CD14-positive monocyte (primary cell): ENCODE measurements at regions not wholly inside any gene's neighbourhood (a gene's known extent, or its start where the extent isn't known, plus 50 kb on each side); places are given as distances from the start of the nearest gene placed in this dataset.

Experiments
- DNase-seq, 3 donors: peaks; one replicate each; pipeline ENCODE4 v3.0.0-alpha.2; 2011 to 2022
- H2AFZ ChIP-seq: 2 replicates; pipeline ENCODE4 v1.6.0; 2012; ENCODE audit warnings: mild to moderate bottlenecking, low read depth, low read length, inconsistent platforms; ENCODE audit not compliant: insufficient read depth, poor library complexity, severe bottlenecking
- H3K27ac ChIP-seq, 2 donors: 1 replicate in 1 of 2; 2 replicates in 1 of 2; pipeline ENCODE4 v1.5.1; 2012 to 2013; ENCODE audit warnings: low read length in 2 of 2, control low read depth in 1 of 2, inconsistent platforms in 1 of 2, low read depth in 1 of 2, mild to moderate bottlenecking in 1 of 2
- H3K27me3 ChIP-seq, 2 donors: one replicate each; pipeline versions ENCODE4 v1.6.0 to v1.6.1; 2011 to 2013; ENCODE audit warnings: low read length in 2 of 2; ENCODE audit not compliant: control insufficient read depth in 2 of 2, insufficient read depth in 2 of 2
- H3K36me3 ChIP-seq, 2 donors: replicated peaks in 1 of 2; 1 replicate in 1 of 2; 2 replicates in 1 of 2; pipeline versions ENCODE4 v1.5.1 to v1.6.1; 2012 to 2013; ENCODE audit warnings: low read length in 2 of 2, control low read depth in 1 of 2, inconsistent platforms in 1 of 2, mild to moderate bottlenecking in 1 of 2; ENCODE audit not compliant: insufficient read depth in 2 of 2, control insufficient read depth in 1 of 2
- H3K4me1 ChIP-seq, 2 donors: 1 replicate in 1 of 2; 2 replicates in 1 of 2; pipeline versions ENCODE4 v1.5.1 to v1.6.1; 2012 to 2013; ENCODE audit warnings: low read length in 2 of 2, control low read depth in 1 of 2, inconsistent platforms in 1 of 2, mild to moderate bottlenecking in 1 of 2, moderate library complexity in 1 of 2; ENCODE audit not compliant: insufficient read depth in 2 of 2, control insufficient read depth in 1 of 2
- H3K4me2 ChIP-seq: replicated peaks from 2 replicates; pipeline ENCODE3; 2012; ENCODE audit warnings: low read length, moderate library complexity, mild to moderate bottlenecking; ENCODE audit not compliant: poor library complexity, severe bottlenecking; ENCODE audit errors: extremely low read depth
- H3K4me3 ChIP-seq, 3 experiments: fragments of 200-600 bp in 1 of 3; sonication (generic) in 1 of 3; replicated peaks in 1 of 3; 1 replicate in 2 of 3; 2 replicates in 1 of 3; pipeline ENCODE4 v1.5.1; 2011 to 2013; ENCODE audit warnings: low read length in 3 of 3, mild to moderate bottlenecking in 3 of 3, control low read depth in 2 of 3, low read depth in 2 of 3, inconsistent platforms in 1 of 3, moderate library complexity in 1 of 3
- H3K79me2 ChIP-seq: 2 replicates; pipeline ENCODE4 v1.6.0; 2012; ENCODE audit warnings: mild to moderate bottlenecking, control low read depth, inconsistent platforms, low read length, moderate library complexity; ENCODE audit not compliant: insufficient read depth
- H3K9ac ChIP-seq: 2 replicates; pipeline ENCODE4 v1.6.0; 2017; ENCODE audit warnings: low read length, mild to moderate bottlenecking; ENCODE audit not compliant: insufficient read depth, poor library complexity, severe bottlenecking
- H3K9me3 ChIP-seq, 2 donors: replicated peaks in 1 of 2; 1 replicate in 1 of 2; 2 replicates in 1 of 2; pipeline versions ENCODE4 v1.5.1 to v1.6.1; 2012 to 2013; ENCODE audit warnings: low read length in 2 of 2, control low read depth in 1 of 2; ENCODE audit not compliant: control insufficient read depth in 1 of 2, insufficient read depth in 1 of 2
- H4K20me1 ChIP-seq: 2 replicates; pipeline ENCODE4 v1.6.0; 2012; ENCODE audit warnings: mild to moderate bottlenecking, low read length, control low read depth, moderate library complexity; ENCODE audit not compliant: insufficient read depth
- H3K27ac Mint-ChIP-seq, 7 donors: one replicate each; pipeline ENCODE4 v1.8.0; 2020; ENCODE audit warnings: mild to moderate bottlenecking in 7 of 7, mixed read lengths in 7 of 7, moderate library complexity in 6 of 7, inconsistent platforms in 2 of 7
- H3K27me3 Mint-ChIP-seq, 3 donors: one replicate each; pipeline ENCODE4 v1.8.0; 2021 to 2022; ENCODE audit warnings: low read depth in 3 of 3, mild to moderate bottlenecking in 3 of 3, mixed read lengths in 3 of 3, moderate library complexity in 3 of 3, inconsistent platforms in 1 of 3
- H3K36me3 Mint-ChIP-seq, 2 donors: one replicate each; pipeline ENCODE4 v1.8.0; 2020; ENCODE audit warnings: mixed read lengths in 2 of 2, inconsistent platforms in 1 of 2, mild to moderate bottlenecking in 1 of 2
- H3K4me1 Mint-ChIP-seq: one replicate; pipeline ENCODE4 v1.8.0; 2020; ENCODE audit warnings: mild to moderate bottlenecking, mixed read lengths
- H3K4me3 Mint-ChIP-seq, 2 donors: one replicate each; pipeline ENCODE4 v1.8.0; 2020; ENCODE audit warnings: mild to moderate bottlenecking in 2 of 2, mixed read lengths in 2 of 2, moderate library complexity in 1 of 2
- H3K9me3 Mint-ChIP-seq, 7 donors: one replicate each; pipeline ENCODE4 v1.8.0; 2020 to 2022; ENCODE audit warnings: mixed read lengths in 7 of 7, mild to moderate bottlenecking in 6 of 7, moderate library complexity in 6 of 7, inconsistent platforms in 2 of 7
- WGBS: methylation state at CpG from one replicate; pipeline ENCODE4 v1.1.5; 2013; ENCODE audit warnings: missing lambda C conversion rate; ENCODE audit not compliant: insufficient coverage; 5-methylcytosine and 5-hydroxymethylcytosine counted together
- intact Hi-C, 2 donors: fragments of 100-400 bp; cut with micrococcal nuclease; formaldehyde crosslinking; loops; one replicate each; pipeline versions ENCODE4 v1.15.0 to v1.15.1; 2023
- TF ChIP-seq, protein P1 (sequence below): fragments of 200-600 bp; IDR thresholded peaks from one replicate; pipeline ENCODE4 v1.8.0; 2022; ENCODE audit warnings: antibody characterized with exemption, mild to moderate bottlenecking

DNA sequence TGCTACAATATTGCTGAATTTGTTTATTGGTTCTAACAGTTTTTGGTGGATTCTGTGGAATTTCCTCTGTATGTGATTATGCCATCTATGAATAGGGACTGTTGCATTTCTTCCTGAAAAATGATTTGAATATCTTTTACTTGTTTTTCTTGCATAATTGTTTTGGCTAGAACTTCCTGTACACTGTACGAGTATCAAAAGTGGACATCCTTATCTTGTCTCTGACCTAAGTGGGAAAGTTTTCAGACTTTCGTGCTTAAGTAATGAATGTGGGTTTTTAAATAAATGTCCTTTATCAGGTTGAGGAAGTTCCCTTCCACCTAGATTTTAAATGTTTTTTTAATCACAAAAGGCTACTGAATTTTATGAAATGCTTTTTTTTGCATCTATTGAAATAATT lies 203.8 kb upstream of the ATP10A start:
- peaks cover 0 to 11% (median 2%) of the 10 kb centered on the region in 7 donors for H3K9me3 Mint-ChIP-seq
- H2AFZ ChIP-seq: no peak overlapping the region

DNA sequence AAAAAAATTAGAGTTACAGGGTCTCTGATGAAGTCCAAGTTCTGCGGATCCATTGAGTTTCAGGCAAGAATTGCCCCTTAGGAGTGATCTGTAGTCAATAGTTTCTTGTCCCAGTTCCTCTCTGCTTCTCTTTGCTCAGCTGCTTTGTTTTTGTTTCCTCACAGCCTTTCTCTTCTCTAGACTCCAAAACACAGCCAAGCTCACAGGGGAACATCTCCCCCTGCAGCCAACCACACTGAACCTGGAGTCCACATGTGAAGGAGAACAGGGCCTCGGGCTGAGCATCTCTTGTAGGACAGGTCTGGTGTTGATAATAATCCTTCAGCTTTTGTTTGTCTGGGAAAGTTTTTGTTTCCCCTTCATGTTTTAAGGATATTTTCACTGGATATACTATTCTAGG lies 202.6 kb upstream of the ATP10A start:
- Mint-ChIP-seq H3K27me3 (peaks cover 0 to 2% (median 1%) of the 10 kb centered on the region in 3 donors), H3K36me3 (no peaks in the 10 kb centered on the region), H3K9me3 (peaks cover 0 to 7% (median 3%) of the 10 kb centered on the region in 7 donors), H3K4me3 (no peak overlapping the region), H3K27ac (no peak overlapping the region), H3K4me1 (no peaks in the 10 kb centered on the region)
- Histone ChIP-seq H2AFZ (no peak overlapping the region), H3K79me2 (no peaks in the 10 kb centered on the region), H3K9me3 (no peaks in the 10 kb centered on the region), H3K4me1 (no peaks in the 10 kb centered on the region), H3K4me3 (no peak overlapping the region), H3K27ac (no peak overlapping the region), H3K4me2 (no peak overlapping the region), H4K20me1 (no peaks in the 10 kb centered on the region), H3K36me3 (no peaks in the 10 kb centered on the region), H3K9ac (no peak overlapping the region), H3K27me3 (no peaks in the 10 kb centered on the region)
- intact Hi-C loops: no loop called here
- TF ChIP-seq, protein P1, sequence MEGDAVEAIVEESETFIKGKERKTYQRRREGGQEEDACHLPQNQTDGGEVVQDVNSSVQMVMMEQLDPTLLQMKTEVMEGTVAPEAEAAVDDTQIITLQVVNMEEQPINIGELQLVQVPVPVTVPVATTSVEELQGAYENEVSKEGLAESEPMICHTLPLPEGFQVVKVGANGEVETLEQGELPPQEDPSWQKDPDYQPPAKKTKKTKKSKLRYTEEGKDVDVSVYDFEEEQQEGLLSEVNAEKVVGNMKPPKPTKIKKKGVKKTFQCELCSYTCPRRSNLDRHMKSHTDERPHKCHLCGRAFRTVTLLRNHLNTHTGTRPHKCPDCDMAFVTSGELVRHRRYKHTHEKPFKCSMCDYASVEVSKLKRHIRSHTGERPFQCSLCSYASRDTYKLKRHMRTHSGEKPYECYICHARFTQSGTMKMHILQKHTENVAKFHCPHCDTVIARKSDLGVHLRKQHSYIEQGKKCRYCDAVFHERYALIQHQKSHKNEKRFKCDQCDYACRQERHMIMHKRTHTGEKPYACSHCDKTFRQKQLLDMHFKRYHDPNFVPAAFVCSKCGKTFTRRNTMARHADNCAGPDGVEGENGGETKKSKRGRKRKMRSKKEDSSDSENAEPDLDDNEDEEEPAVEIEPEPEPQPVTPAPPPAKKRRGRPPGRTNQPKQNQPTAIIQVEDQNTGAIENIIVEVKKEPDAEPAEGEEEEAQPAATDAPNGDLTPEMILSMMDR: no peak
- no CpG with 5 or more reads among the region's 2 CpGs for WGBS
- DNase-seq: no peak

More for the DNA sequence above, 203.8 kb upstream of the ATP10A start:
- intact Hi-C loops: no loop called here
- no peak overlapping the region for H3K9ac ChIP-seq
- Mint-ChIP-seq H3K4me1 (no peaks in the 10 kb centered on the region), H3K27ac (no peak overlapping the region), H3K27me3 (peaks cover 0 to 4% (median 2%) of the 10 kb centered on the region in 3 donors), H3K4me3 (no peak overlapping the region), H3K36me3 (no peaks in the 10 kb centered on the region)
- H3K4me3 ChIP-seq: no peak overlapping the region
- H3K9me3 ChIP-seq: no peaks in the 10 kb centered on the region
- no peaks in the 10 kb centered on the region for H3K79me2 ChIP-seq
- DNase-seq: no peak
- no peaks in the 10 kb centered on the region for H3K4me1 ChIP-seq
- no peaks in the 10 kb centered on the region for H4K20me1 ChIP-seq
- no peak overlapping the region for H3K27ac ChIP-seq
- no peaks in the 10 kb centered on the region for H3K36me3 ChIP-seq
- H3K4me2 ChIP-seq: no peak overlapping the region
- no CpG with 5 or more reads among the region's 2 CpGs for WGBS
- H3K27me3 ChIP-seq: no peaks in the 10 kb centered on the region
- TF ChIP-seq, protein P1: no peak
